Psoas muscle (tissue), 7 donors: ENCODE measurements at regions not wholly inside any gene's neighbourhood (a gene's known extent, or its start where the extent isn't known, plus 50 kb on each side); places are given as distances from the start of the nearest gene placed in this dataset.
A peak's percentile ranks its signal among the peaks of the same experiment; 100 is the strongest.

Experiments used
- ATAC-seq, 4 donors: fragments of 200-7000 bp; cut with Tn5 transposase; one replicate each; pipeline ENCODE4 v1.9.1; 2020; ENCODE audit warnings: moderate library complexity in 3 of 4, mild to moderate bottlenecking in 2 of 4
- DNase-seq, 2 donors: peaks; one replicate each; pipeline ENCODE4 v3.0.0-alpha.2; 2020
- H3K27ac ChIP-seq: fragments of 200-600 bp; one replicate; pipeline ENCODE4 v1.8.0; 2022
- H3K27me3 ChIP-seq, 3 donors: fragments of 200-600 bp in 1 of 3; one replicate each; pipeline versions ENCODE4 v1.6.1 to v1.8.0; 2013 to 2022; ENCODE audit warnings: low read length in 2 of 3, mild to moderate bottlenecking in 2 of 3, moderate library complexity in 1 of 3; ENCODE audit not compliant: insufficient read depth in 3 of 3
- H3K36me3 ChIP-seq, 2 donors: fragments of 200-600 bp in 1 of 2; one replicate each; pipeline versions ENCODE4 v1.6.1 to v1.8.0; 2013 to 2022; ENCODE audit warnings: low read depth in 1 of 2, mild to moderate bottlenecking in 1 of 2, moderate library complexity in 1 of 2; ENCODE audit not compliant: insufficient read depth in 1 of 2
- H3K4me1 ChIP-seq: fragments of 200-600 bp; one replicate; pipeline ENCODE4 v1.8.0; 2022
- H3K4me3 ChIP-seq: fragments of 200-600 bp; one replicate; pipeline ENCODE4 v1.8.0; 2022; ENCODE audit warnings: mild to moderate bottlenecking
- H3K9me3 ChIP-seq: fragments of 200-600 bp; one replicate; pipeline ENCODE4 v1.8.0; 2022
- WGBS, 3 donors: extraction: QIAGEN DNeasy Blood & Tissue Kit; methylation state at CpG; one replicate each; pipeline versions ENCODE4 v1.1.6 to v1.1.7; 2013; 5-methylcytosine and 5-hydroxymethylcytosine counted together
- intact Hi-C, 2 donors: fragments of 100-400 bp; cut with DNase I; formaldehyde crosslinking; loops; one replicate each; pipeline versions ENCODE4 v1.11.0 to v1.14.2; 2022
- TF ChIP-seq, protein P1 (sequence below): fragments of 200-600 bp; IDR thresholded peaks from one replicate; pipeline ENCODE4 v1.8.0; 2022; ENCODE audit warnings: antibody characterized with exemption
- donor health status: healthy with polysubstance abuse.
- donor health status: DM: no; HTN: no; CAD: no; lungs with moderate emphysema.
- donor health status: Bipolar disorder and iron deficiency.
- donor health status: healthy.
- donor health status: DM: yes; HTN: yes; CAD: no.
- donor health status: DM: no; HTN: no; CAD: no.
- donor health status: DM: yes; HTN: yes; CAD: no.

DNA sequence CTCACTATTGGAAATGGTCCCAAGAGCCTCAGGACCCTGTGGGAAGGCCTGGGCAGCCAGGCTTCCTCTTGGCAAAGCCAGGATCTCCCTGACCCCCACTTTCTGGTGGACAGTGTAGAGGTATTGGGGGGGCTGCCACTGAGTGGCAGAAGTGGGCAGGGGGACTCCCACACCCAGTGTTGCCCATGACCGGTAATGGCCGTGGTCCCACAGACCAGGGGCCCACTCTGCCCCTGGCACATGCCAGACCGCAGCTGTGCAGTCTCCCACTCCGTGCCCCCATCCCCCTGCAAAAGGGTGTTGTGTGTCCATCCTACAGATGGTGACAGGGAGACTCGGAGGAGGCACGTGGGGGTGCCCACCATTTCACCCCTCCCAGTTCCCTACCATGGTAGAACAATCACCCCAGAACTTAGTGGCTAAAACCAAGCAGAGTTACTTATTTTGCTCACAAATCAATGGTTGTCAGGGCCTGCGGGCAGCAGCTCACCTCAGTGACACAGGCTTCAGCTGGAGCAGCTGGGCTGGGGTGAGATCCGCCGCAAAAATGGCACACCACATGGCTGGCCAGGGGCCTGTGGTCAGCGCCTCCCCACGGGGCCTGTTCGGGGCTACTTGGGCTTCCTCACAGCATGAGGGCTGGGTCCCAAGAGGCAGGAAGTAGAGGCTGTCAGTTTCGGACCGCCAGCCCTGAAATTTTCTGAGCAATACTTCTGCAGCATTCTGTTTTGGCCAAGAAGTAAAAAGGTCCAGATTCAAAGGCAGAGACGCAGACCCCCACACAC, 59.0 kb upstream of the ZNF469 start:
- no peaks in the 10 kb centered on the region for H3K9me3 ChIP-seq
- ATAC-seq (no peak), DNase-seq (peak in 1 of 2 donors; percentile 17)
- intact Hi-C loops: no loop called here
- no peak overlapping the region for H3K27ac ChIP-seq
- no peak overlapping the region for H3K4me3 ChIP-seq
- no peaks in the 10 kb centered on the region for H3K4me1 ChIP-seq
- TF ChIP-seq, protein P1, sequence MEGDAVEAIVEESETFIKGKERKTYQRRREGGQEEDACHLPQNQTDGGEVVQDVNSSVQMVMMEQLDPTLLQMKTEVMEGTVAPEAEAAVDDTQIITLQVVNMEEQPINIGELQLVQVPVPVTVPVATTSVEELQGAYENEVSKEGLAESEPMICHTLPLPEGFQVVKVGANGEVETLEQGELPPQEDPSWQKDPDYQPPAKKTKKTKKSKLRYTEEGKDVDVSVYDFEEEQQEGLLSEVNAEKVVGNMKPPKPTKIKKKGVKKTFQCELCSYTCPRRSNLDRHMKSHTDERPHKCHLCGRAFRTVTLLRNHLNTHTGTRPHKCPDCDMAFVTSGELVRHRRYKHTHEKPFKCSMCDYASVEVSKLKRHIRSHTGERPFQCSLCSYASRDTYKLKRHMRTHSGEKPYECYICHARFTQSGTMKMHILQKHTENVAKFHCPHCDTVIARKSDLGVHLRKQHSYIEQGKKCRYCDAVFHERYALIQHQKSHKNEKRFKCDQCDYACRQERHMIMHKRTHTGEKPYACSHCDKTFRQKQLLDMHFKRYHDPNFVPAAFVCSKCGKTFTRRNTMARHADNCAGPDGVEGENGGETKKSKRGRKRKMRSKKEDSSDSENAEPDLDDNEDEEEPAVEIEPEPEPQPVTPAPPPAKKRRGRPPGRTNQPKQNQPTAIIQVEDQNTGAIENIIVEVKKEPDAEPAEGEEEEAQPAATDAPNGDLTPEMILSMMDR: no peak
- WGBS, 3 donors: 93 to 98% (median 95%) methylated on average over 15 of the region's 15 CpGs
- no peaks in the 10 kb centered on the region for H3K27me3 ChIP-seq
- H3K36me3 ChIP-seq: no peaks in the 10 kb centered on the region

DNA sequence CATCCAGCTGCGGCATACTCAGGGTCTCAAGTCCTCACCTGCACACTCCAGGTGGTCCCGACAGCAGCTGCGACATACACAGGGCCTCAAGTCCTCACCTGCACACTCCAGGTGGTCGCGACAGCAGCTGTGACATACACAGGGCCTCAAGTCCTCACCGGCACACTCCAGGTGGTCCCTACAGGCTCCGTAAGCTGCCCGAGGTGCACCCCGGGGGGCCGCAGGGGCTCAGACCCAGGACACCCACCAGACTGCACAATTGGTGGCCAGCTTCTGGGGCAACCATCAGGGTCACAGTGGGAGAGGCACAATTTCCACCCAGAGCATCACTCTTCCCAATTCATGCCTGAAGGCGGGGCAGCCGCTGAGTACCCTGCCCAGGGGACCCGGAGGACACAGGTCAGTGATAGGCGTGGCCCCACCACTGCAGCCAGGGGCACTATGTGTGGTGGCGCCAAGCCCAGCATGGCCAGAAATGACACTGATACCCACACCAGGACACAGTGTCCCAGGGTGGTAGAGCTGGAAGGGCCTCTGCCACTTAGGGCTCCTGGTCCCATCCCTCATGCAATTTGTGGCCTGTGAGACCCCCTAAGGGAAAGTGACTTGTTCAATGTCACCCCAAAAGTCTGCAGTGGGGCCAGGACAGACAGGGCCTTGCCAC, 57.5 kb upstream of the ZNF469 start:
- ATAC-seq (no peak), DNase-seq (peak in 1 of 2 donors; percentile 47)
- H3K27ac ChIP-seq: no peak overlapping the region
- WGBS, 3 donors: 77 to 89% (median 85%) methylated on average over 15 of the region's 15 CpGs
- H3K36me3 ChIP-seq: no peaks in the 10 kb centered on the region
- H3K4me1 ChIP-seq: no peaks in the 10 kb centered on the region
- intact Hi-C loops: no loop called here
- no peaks in the 10 kb centered on the region for H3K9me3 ChIP-seq
- H3K4me3 ChIP-seq: no peak overlapping the region
- no peaks in the 10 kb centered on the region for H3K27me3 ChIP-seq
- TF ChIP-seq, protein P1: no peak

DNA sequence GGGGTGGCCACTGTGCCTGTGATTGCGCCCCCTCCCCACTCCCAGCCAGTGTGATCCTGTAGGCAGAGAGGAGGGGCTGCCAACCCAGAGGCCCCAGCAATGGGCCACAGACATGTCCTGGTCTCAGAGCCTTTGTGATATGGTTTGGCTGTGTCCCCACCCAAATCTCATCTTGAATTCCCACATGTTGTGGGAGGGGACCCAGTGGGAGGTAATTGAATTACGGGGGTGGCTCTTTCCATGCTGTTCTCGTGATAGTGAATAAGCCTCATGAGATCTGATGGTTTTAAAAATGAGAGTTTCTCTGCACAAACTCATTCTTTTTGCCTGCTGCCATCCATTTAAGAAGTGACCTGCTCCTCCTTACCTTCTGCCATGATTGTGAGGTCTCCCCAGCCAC, 56.8 kb upstream of the ZNF469 start:
- no peaks in the 10 kb centered on the region for H3K36me3 ChIP-seq
- TF ChIP-seq, protein P1: no peak
- H3K4me3 ChIP-seq: no peak overlapping the region
- no peak for ATAC-seq
- intact Hi-C loops: no loop called here
- WGBS, 3 donors: 90 to 92% (median 91%) methylated on average over 3 of the region's 3 CpGs
- no peak for DNase-seq
- no peaks in the 10 kb centered on the region for H3K9me3 ChIP-seq
- no peak overlapping the region for H3K27ac ChIP-seq
- H3K27me3 ChIP-seq: no peaks in the 10 kb centered on the region
- H3K4me1 ChIP-seq: no peaks in the 10 kb centered on the region

DNA sequence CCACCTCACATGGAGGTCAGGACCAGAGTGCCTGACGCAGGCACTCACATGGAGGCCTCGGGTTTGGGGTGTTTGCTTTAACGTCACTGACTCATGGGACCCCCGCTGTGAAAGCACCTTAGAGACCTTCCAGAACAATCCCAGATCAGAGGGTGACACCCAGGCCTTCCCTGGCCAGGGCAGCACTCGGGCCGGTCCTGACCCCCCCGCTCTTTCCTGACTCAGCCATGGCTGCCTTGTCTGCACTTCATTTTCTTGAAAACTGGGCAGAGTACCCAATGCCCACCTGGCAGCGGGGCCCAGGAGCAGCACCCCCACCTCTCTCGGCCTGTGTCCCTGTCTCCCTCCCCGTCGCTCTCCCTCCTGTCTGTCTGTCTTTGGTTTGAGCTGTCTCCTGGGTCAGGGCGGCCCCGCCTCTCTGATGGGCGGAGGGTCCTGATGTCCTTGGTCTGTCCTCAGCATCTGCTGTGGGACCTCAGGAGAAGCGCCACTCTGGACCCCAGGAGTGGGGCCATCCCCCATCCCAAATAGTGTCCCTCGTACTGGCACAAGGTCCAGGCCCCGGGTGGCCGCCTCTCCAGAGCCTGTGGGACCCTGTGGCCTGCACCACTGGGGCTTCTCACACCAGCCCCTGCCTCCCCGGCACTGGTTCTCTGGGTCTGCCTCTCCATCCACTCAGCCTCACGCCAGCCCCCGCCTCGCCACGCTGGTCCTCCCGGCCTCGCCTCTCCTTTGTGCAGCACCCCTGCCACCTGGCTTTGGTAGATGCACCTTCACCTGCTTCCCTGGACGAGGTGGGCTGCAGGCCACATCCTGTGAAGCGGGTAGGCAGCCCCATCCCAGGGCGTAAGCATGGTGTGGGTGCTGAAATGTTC, 55.9 kb upstream of the ZNF469 start:
- Histone ChIP-seq H3K9me3 (no peaks in the 10 kb centered on the region), H3K36me3 (no peaks in the 10 kb centered on the region), H3K27me3 (no peaks in the 10 kb centered on the region), H3K27ac (no peak overlapping the region), H3K4me3 (no peak overlapping the region), H3K4me1 (no peaks in the 10 kb centered on the region)
- ATAC-seq: no peak
- peak in 1 of 2 donors; percentile 44 for DNase-seq
- TF ChIP-seq, protein P1: no peak
- WGBS, 3 donors: 93 to 99% (median 97%) methylated on average over 26 to 28 of the region's 28 CpGs
- intact Hi-C loops: no loop called here
